ENCODE measurements at regions not wholly inside any gene's neighbourhood (a gene's known extent, or its start where the extent isn't known, plus 50 kb on each side); places are given as distances from the start of the nearest gene placed in this dataset.
A peak's percentile ranks its signal among the peaks of the same experiment; 100 is the strongest.

DNA sequence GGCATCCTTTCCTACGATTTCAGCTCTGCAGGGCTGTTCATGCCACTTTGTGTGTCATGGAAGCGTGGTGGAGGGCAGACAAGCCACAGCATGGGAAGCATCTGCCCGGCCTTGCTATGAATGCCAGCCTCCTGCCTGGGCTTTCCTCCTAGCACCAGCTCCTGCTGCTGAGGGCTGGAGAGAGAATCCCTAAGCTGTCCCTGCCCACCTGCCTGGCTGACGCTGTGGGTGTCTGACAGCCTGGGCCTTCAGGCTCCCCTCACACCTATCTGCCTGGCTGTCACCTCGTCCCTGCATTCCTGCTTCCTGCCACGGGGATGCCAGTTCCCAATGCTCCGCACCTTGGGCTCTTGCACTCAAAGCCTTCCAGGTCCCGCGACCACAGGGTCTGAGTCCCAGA lies 606.5 kb upstream of the MGMT start:
- peaks cover 0 to 28% (median 9%) of the 10 kb centered on the region in 5 donors for H3K27me3 Mint-ChIP-seq
- no peaks in the 10 kb centered on the region for H3K9me3 Mint-ChIP-seq
- no peaks in the 10 kb centered on the region for H3K36me3 Mint-ChIP-seq
- no peak overlapping the region for H3K4me3 Mint-ChIP-seq
- H3K4me1 Mint-ChIP-seq = no peaks in the 10 kb centered on the region
- H3K27ac Mint-ChIP-seq = no peak overlapping the region
- POLR2A ChIA-PET = no interaction called here
- ATAC-seq = no peak
- DNase-seq = no peak

DNA sequence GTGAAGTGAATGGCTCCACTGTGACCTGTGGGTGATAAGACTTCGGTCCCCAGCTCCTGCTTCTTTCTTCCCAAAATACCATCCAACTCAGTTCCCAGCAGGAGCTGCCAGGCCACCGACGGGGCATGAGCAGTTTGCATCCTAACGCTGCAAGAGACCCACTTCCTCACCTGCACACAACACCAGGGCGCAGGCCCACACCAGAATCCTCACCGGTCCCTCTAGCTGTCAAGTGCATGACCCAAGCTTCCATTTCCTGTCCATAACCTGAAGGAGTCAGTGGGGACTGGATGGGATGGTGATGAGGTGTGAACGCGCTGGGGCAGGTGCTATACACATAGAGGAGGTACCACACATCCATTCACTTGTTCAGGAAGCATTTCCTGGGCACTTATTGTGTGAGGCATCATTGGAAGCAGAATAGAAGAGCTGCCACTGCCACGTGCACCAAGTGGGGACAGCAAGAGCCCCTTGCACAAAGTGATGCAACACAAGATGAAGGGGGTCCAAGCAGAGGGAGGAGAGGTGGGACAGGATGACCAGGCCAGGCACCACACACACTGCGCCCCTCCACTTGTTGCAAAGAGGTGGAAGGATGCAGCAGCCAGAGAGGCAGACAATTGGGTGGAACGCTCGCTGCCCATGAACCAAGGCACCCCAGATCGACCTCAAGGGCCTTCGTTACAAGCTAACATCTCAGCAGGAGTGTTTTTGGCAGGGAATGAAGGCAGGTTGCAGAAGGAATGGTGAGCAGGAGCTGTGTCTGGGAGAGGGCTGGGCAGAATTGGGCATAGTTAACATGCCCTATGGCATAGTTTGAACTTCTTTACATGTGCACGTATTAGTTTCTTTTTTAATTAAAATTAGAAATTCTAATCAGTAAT lies 605.8 kb upstream of the MGMT start:
- Mint-ChIP-seq H3K4me1 (no peaks in the 10 kb centered on the region), H3K9me3 (no peaks in the 10 kb centered on the region), H3K4me3 (no peak overlapping the region), H3K36me3 (no peaks in the 10 kb centered on the region), H3K27ac (no peak overlapping the region), H3K27me3 (peaks cover 0 to 28% (median 9%) of the 10 kb centered on the region in 5 donors)
- ATAC-seq = no peak
- no peak for DNase-seq
- POLR2A ChIA-PET = no interaction called here

DNA sequence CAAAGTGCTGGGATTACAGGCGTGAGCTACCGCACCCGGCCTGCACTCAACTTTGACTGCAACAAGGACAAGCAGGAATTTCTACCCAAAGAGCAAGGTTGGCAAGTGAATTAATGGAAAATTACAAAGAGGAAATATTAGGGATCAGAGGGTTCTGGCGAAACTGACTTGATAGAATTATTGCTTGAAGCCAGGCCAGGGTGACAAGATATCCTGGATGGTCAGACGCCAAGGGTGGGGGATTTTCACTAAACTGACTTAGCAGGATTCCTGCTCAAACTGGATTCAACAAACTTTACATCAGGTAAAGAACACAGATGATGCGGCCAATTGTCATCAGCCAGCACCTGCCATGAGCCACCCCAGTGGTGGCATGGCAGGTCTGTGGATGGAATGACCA lies 603.6 kb upstream of the MGMT start:
- Mint-ChIP-seq H3K4me3 (no peak overlapping the region), H3K36me3 (no peaks in the 10 kb centered on the region), H3K27ac (no peak overlapping the region), H3K9me3 (no peaks in the 10 kb centered on the region), H3K4me1 (no peaks in the 10 kb centered on the region), H3K27me3 (peaks cover 0 to 28% (median 9%) of the 10 kb centered on the region in 5 donors)
- POLR2A ChIA-PET = no interaction called here
- DNase-seq (no peak), ATAC-seq (no peak)

DNA sequence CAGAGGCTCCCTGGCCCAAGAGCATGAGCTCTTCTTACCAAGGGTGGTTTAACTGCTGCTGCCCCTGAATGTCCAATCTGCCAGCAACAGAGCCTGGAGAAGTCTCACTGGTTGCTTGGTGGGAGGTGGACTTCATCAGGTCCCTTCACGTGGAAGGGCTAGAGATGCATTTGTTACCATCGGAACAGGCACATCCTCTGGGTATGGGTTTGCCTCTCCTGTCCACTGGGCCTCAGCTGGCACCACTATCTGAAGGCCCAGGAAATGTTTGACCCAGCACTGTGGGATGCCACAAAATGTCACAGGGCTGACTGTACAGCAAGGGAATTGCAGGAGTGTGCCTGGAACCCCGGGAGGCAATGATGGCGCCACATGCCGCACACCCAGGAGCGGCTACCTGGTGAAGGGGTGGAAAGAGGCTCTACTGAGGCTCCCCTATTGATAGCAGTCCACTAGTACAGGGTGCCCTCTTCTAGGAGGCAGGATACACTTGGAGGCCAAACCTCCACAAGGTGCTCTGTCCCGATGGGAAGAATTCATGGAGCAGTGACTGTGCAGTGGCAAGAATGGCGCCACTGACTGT lies 603.1 kb upstream of the MGMT start:
- ATAC-seq = no peak
- H3K4me1 Mint-ChIP-seq = no peaks in the 10 kb centered on the region
- no peak for DNase-seq
- H3K27me3 Mint-ChIP-seq = peaks cover 0 to 28% (median 9%) of the 10 kb centered on the region in 5 donors
- peak overlapping the region in 1 of 10 donors; percentile 68 for H3K27ac Mint-ChIP-seq
- no peak overlapping the region for H3K4me3 Mint-ChIP-seq
- POLR2A ChIA-PET = no interaction called here
- no peaks in the 10 kb centered on the region for H3K9me3 Mint-ChIP-seq
- no peaks in the 10 kb centered on the region for H3K36me3 Mint-ChIP-seq

DNA sequence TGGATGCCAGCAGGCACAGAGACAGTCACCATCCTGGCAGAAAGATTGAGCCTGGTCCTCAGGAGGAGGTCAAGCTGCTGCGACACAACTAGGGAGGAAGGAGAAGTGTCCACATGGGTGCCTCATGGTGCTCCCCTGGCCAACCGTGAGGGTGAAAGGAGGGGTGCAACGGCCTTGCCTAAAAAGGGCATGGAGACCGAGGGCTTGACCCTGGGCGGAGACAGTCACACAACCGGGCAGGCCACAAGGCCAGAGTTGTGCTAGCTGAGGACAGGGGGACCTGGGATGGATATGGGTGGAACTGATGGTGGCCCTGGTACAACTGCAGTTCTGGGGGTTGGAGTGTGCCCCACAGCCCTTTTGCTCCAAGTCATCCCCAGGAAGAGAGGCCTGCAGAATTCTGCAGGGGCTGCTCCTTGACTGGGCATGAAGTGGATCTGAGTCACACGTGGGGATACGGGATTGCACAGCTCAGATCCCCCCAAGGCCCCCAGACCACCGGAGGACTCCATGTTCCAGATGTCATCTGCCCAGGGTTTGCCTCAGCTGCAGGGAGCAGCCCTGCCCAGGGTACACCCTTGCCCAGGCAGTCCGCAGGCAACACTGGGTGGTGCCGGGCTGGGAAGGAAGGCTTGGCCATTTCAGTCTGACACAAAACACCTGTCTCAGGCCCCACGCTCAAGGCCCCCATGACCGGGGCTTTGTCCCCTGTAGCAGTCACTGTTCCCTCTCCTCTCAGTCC lies 602.3 kb upstream of the MGMT start:
- DNase-seq = no peak
- no peak overlapping the region for H3K27ac Mint-ChIP-seq
- no peaks in the 10 kb centered on the region for H3K36me3 Mint-ChIP-seq
- no peaks in the 10 kb centered on the region for H3K4me1 Mint-ChIP-seq
- no peak for ATAC-seq
- H3K27me3 Mint-ChIP-seq = peaks cover 0 to 28% (median 9%) of the 10 kb centered on the region in 5 donors
- no peak overlapping the region for H3K4me3 Mint-ChIP-seq
- no peaks in the 10 kb centered on the region for H3K9me3 Mint-ChIP-seq
- POLR2A ChIA-PET = no interaction called here

DNA sequence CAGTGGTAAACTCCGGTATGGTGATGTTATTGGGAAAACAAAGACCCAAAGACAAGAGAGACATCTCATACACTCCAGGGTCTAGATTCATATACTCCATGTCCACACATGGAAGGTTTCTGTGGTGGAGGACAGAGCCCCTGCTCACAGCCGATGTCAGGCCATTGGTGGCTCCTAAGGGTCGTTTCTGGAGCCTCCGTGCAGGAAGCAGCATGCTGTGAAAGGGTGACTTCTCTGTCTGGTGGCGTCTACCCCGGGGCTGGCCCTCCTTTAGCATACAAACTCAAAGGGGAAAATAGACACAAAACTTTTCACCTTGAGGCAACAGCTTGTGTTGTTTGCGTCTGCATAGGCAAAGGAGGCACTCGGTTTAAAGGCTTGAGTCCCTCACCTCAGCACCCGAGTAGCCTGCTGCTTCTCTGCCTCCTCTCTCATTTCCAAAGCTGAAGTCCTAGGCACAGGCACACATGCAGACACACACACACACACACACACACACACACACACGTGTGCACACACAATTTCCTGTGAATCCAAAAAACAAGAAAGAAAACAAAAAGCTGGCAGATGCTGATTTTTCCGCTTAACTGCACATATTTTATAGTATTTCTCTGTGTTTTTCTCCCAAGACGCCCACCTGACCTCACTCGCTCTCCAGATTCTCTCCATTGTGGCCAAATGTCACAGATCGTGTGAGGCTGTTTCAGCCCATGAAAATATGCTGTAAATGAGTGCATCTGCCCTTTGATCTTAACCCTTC lies 601.4 kb upstream of the MGMT start:
- Mint-ChIP-seq H3K27me3 (peaks cover 0 to 27% (median 9%) of the 10 kb centered on the region in 5 donors), H3K4me3 (no peak overlapping the region), H3K4me1 (no peaks in the 10 kb centered on the region), H3K36me3 (no peaks in the 10 kb centered on the region), H3K27ac (no peak overlapping the region), H3K9me3 (no peaks in the 10 kb centered on the region)
- DNase-seq (no peak), ATAC-seq (no peak)
- POLR2A ChIA-PET = no interaction called here

DNA sequence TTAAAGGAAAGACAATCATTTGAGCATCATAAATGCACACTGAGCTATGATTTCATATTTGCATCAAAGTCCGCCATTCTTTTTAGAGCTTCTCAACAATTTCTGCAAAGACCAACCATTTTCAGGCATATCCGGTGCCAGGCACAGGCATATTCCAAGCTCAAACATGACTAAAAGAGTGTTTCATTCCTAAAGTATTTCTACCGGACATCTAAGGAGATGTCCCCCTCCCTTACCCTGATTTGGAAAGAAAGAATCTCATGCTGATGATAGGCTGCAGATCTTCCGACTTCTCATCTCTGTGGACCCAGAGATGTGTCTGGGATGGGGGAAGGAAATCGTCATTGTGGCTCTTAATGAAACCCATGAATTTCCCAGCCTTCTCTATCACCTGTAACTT lies 600.5 kb upstream of the MGMT start:
- Mint-ChIP-seq H3K9me3 (no peaks in the 10 kb centered on the region), H3K4me1 (no peaks in the 10 kb centered on the region), H3K4me3 (no peak overlapping the region), H3K27ac (no peak overlapping the region), H3K27me3 (peaks cover 0 to 18% (median 5%) of the 10 kb centered on the region in 5 donors), H3K36me3 (no peaks in the 10 kb centered on the region)
- no peak for ATAC-seq
- POLR2A ChIA-PET = no interaction called here
- no peak for DNase-seq

DNA sequence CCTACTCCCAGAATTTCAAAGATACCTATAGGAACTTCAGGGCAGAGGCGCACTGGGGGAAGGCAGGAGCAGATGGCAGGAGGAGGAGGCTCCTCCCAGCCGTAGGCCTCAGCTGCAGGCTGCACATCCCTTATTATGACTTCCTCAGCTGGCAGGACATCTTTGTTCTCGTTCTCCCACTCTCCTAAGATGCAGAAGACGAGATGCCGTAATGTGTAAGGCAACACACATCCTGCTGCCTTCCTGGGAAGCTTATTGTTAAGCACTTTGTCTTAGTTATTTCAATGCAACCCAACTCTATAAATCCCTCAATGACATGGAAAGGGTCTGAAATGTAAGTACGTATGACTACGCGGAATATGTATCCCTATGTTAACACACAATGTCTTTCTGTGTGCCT lies 599.8 kb upstream of the MGMT start:
- no peak for DNase-seq
- H3K27me3 Mint-ChIP-seq = peaks cover 0 to 17% (median 5%) of the 10 kb centered on the region in 5 donors
- ATAC-seq = no peak
- no peaks in the 10 kb centered on the region for H3K4me1 Mint-ChIP-seq
- no peak overlapping the region for H3K4me3 Mint-ChIP-seq
- no peaks in the 10 kb centered on the region for H3K36me3 Mint-ChIP-seq
- no peaks in the 10 kb centered on the region for H3K9me3 Mint-ChIP-seq
- POLR2A ChIA-PET = no interaction called here
- no peak overlapping the region for H3K27ac Mint-ChIP-seq

DNA sequence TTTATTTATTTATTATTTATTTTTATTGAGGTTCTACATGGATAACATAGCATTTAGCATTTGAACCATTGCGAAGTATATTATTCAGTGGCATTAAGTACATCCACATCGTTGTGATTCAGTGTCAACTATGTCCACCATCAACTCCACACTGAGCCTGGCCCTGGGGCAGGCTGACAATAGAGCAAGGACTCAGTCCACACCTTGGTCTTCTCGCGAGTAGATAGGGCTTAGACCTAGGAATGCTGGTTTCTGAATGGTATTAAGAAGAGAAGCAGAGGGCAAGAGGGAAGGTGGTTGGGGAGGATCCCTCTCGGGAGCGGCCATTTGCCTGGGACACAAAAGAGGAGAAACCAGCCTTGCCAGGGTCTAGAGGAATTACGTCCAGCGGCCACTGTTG lies 599.2 kb upstream of the MGMT start:
- peaks cover 0 to 12% (median 3%) of the 10 kb centered on the region in 5 donors for H3K27me3 Mint-ChIP-seq
- H3K36me3 Mint-ChIP-seq = no peaks in the 10 kb centered on the region
- POLR2A ChIA-PET = no interaction called here
- DNase-seq = no peak
- no peaks in the 10 kb centered on the region for H3K4me1 Mint-ChIP-seq
- no peaks in the 10 kb centered on the region for H3K9me3 Mint-ChIP-seq
- H3K4me3 Mint-ChIP-seq = no peak overlapping the region
- H3K27ac Mint-ChIP-seq = no peak overlapping the region
- ATAC-seq = no peak

DNA sequence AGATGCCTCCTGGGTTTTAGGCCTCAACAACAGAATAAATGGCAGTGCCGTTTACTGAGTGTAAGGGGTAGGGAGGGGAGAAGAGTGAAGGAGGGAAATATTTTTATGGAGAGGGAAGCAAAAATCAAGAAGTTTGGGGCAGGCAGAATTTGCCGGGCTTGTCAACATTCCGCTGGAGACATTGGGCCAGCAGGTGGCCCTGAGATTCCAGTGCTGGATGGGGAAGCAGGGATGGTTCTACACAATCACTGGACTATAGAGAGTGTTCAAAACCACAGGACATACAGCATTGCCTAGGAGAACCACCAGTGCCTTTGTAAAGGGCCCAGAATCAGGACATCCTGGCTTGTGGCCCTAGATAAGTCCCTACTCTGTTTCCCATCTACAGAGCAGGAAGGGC lies 598.6 kb upstream of the MGMT start:
- H3K4me3 Mint-ChIP-seq = no peak overlapping the region
- no peaks in the 10 kb centered on the region for H3K9me3 Mint-ChIP-seq
- no peak for DNase-seq
- H3K27ac Mint-ChIP-seq = no peak overlapping the region
- H3K27me3 Mint-ChIP-seq = peaks cover 0 to 12% (median 0%) of the 10 kb centered on the region in 5 donors
- no peaks in the 10 kb centered on the region for H3K36me3 Mint-ChIP-seq
- H3K4me1 Mint-ChIP-seq = no peaks in the 10 kb centered on the region
- no peak for ATAC-seq
- POLR2A ChIA-PET = no interaction called here

DNA sequence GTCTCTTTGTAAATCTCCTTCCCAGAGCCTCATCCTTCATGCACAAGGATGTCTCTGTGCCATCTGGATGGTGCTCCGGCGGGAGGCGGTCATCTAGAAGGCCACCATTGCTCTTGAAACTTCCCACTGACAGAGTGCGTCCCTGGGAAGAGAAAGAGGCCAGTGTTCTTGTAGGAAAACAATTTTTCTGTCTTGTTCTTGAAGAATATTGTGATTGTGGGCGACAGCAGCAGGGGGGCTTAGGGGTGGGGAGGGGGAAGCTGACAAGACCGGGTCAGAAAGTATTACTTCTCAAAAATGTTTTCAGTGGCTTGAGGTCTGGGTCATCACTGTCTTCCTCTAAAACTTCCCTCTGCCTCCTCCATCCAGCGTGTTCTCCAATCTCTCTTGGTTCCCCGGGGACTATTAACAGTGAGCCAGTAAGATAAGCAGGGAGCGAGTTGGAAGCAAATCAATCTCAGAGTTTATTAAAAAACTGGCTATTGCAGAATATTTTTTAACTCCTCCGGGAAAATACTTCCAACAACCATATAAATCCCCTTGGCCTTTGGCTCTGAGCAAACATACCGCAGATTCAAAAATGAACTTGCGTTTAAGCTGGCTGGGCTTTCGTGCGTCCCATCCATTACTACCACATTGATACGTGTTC lies 597.8 kb upstream of the MGMT start:
- Mint-ChIP-seq H3K4me1 (no peaks in the 10 kb centered on the region), H3K4me3 (no peak overlapping the region), H3K9me3 (no peaks in the 10 kb centered on the region), H3K27ac (no peak overlapping the region), H3K27me3 (peaks cover 0 to 12% (median 0%) of the 10 kb centered on the region in 5 donors), H3K36me3 (no peaks in the 10 kb centered on the region)
- POLR2A ChIA-PET = no interaction called here
- DNase-seq (no peak), ATAC-seq (no peak)

DNA sequence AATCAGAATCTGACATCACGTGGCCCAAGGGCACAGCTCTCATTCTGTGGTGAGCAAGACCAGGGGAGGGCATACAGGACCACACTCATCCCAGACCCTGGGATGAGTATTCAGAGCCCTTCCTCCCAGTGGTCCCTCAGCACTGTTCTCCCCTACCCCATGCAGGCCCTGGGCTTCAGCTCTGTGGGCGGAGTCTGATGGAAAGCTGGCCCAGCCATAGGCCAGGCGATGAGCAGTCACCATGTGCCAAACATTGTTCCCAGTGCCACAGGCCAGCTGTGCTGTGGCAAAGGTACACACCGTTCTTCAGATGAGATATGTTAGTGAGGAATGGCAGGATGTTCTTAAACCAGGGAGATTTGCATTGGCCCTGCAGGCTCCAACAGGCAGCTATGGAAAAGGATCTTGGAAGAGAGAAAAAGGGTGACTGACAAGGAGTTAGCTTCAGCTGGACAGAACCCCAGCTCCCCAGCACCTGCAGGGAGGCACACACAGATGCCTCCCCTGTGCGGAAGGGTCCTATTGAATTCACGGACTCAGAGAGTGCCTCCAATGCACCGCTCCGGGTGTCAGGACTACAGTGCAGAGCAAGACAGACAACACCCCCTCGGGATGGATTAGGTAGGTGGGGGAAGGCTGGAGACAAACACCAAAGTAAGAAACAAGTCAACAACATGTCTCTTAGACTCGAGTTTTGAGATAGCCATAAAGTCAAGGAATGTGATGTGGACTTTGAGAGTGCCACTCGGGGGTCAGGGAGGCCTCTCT lies 596.0 kb upstream of the MGMT start:
- Mint-ChIP-seq H3K27ac (no peak overlapping the region), H3K9me3 (no peaks in the 10 kb centered on the region), H3K4me3 (no peak overlapping the region), H3K4me1 (no peaks in the 10 kb centered on the region), H3K27me3 (peaks cover 0 to 10% (median 0%) of the 10 kb centered on the region in 5 donors), H3K36me3 (no peaks in the 10 kb centered on the region)
- POLR2A ChIA-PET = no interaction called here
- no peak for DNase-seq
- ATAC-seq = no peak
